Heart right ventricle (tissue), 16 donors: ENCODE measurements at regions not wholly inside any gene's neighbourhood (a gene's known extent, or its start where the extent isn't known, plus 50 kb on each side); places are given as distances from the start of the nearest gene placed in this dataset.

Experiments used
- ATAC-seq, 8 donors: fragments of 200-7000 bp; cut with Tn5 transposase; one replicate each; pipeline ENCODE4 v1.9.1; 2020; ENCODE audit warnings: mild to moderate bottlenecking in 8 of 8, moderate library complexity in 8 of 8, moderate number of reproducible peaks in 1 of 8
- DNase-seq, 2 donors: peaks; one replicate each; pipeline ENCODE4 v3.0.0-alpha.2; 2020
- H3K27ac ChIP-seq, 10 donors: fragments of 200-600 bp; sonication (generic) in 2 of 10; one replicate each; pipeline versions ENCODE4 v1.5.0 to v1.8.0; 2020 to 2022; ENCODE audit warnings: mild to moderate bottlenecking in 3 of 10
- H3K27me3 ChIP-seq, 7 donors: fragments of 200-600 bp; one replicate each; pipeline ENCODE4 v1.8.0; 2021 to 2022; ENCODE audit warnings: mild to moderate bottlenecking in 2 of 7
- H3K36me3 ChIP-seq, 9 donors: fragments of 200-600 bp; sonication (generic) in 1 of 9; one replicate each; pipeline versions ENCODE4 v1.5.0 to v1.8.0; 2020 to 2022; ENCODE audit warnings: mild to moderate bottlenecking in 2 of 9
- H3K4me1 ChIP-seq, 9 donors: fragments of 200-600 bp; sonication (generic) in 1 of 9; one replicate each; pipeline versions ENCODE4 v1.5.0 to v1.8.0; 2020 to 2022; ENCODE audit warnings: mild to moderate bottlenecking in 4 of 9
- H3K4me3 ChIP-seq, 10 donors: fragments of 200-600 bp; sonication (generic) in 2 of 10; one replicate each; pipeline versions ENCODE4 v1.5.0 to v1.8.0; 2020 to 2022; ENCODE audit warnings: mild to moderate bottlenecking in 7 of 10, moderate library complexity in 2 of 10
- H3K9me3 ChIP-seq, 11 donors: fragments of 200-600 bp in 10 of 11; sonication (generic) in 2 of 11; one replicate each; pipeline versions ENCODE4 v1.5.0 to v1.8.0; 2013 to 2022; ENCODE audit warnings: mild to moderate bottlenecking in 2 of 11, control low read depth in 1 of 11, moderate library complexity in 1 of 11
- CTCF ChIP-seq, 9 donors: fragments of 200-600 bp; sonication (generic) in 2 of 9; IDR thresholded peaks; one replicate each; pipeline versions ENCODE4 v1.5.0 to v1.8.0; 2021 to 2022; ENCODE audit warnings: antibody characterized with exemption in 9 of 9, mild to moderate bottlenecking in 5 of 9, moderate library complexity in 1 of 9
- WGBS, 2 donors: extraction: QIAGEN DNeasy Blood & Tissue Kit; methylation state at CpG; one replicate each; pipeline ENCODE4 v1.1.7; 2013; ENCODE audit warnings: inconsistent platforms in 1 of 2; 5-methylcytosine and 5-hydroxymethylcytosine counted together
- intact Hi-C, 10 donors: fragments of 100-400 bp; cut with DNase I; formaldehyde crosslinking; loops; one replicate each; pipeline versions ENCODE4 v1.11.1 to v1.14.2; 2022
- donor health status: Arrhythmogenic right ventricular cardiomyopathy.
- donor health status: ischemic (EF 13 %, LVEDD 7.1; RV severe dilation, severe dysfunction).
- donor health status: healthy with polysubstance abuse.
- donor health status: DM: no; HTN: yes; CAD: no.
- donor health status: DM: no; HTN: no; CAD: no.
- donor health status: ischemic (EF 25% LVEDD 6.9; RV normal size, moderate dysfunction).
- donor health status: ischemic (EF 25% LVEDD 5.7; RV mildly dilated, moderate dysfunction).
- donor health status: healthy.
- donor health status: DM: yes; HTN: yes; CAD: no.
- donor health status: Ischemic cardiomyopathy.
- donor health status: ischemic (EF 35%, LVEDD 5.7; RV mildly dilated, moderate dysfunction).
- donor health status: nonischemic (EF 11% LVEDD 7.7; RV severe dilation, severe dysfunction).
- donor health status: DM: yes; HTN: yes; CAD: no.
- donor health status: PGD.
- donor health status: ischemic (EF 29% LVEDD 5.4; RV normal size, mild dysfunction).
- donor health status: nonischemic (EF 23%, LVEDD 6.1; RV moderate dilation, normal function).

- DNase-seq, result no peak
- peak overlapping the region in 1 of 10 donors; percentile 9 for H3K4me3 ChIP-seq
- peaks cover 0 to 5% (median 0%) of the 10 kb centered on the region in 9 donors for H3K4me1 ChIP-seq
- no peaks in the 10 kb centered on the region for H3K27me3 ChIP-seq
- intact Hi-C loops, result no loop called here
- 78 to 97% methylated on average over 1 of the region's 1 CpG for WGBS, 2 donors
- TF ChIP-seq CTCF (IDR thresholded peaks at IDR 0.05), result no peak
- no peaks in the 10 kb centered on the region for H3K36me3 ChIP-seq
- ATAC-seq, result no peak
- no peaks in the 10 kb centered on the region for H3K9me3 ChIP-seq
- H3K27ac ChIP-seq, result no peak overlapping the region
Measured at GRCh38 chr16:58970775-58971174, 236.7 kb upstream of the GOT2 start.

- TF ChIP-seq CTCF (IDR thresholded peaks at IDR 0.05), result no peak
- H3K27me3 ChIP-seq, result no peaks in the 10 kb centered on the region
- WGBS, 2 donors, result 59 to 72% methylated on average over 3 of the region's 3 CpGs
- no peak overlapping the region for H3K27ac ChIP-seq
- no peaks in the 10 kb centered on the region for H3K36me3 ChIP-seq
- ATAC-seq (no peak), DNase-seq (no peak)
- no peak overlapping the region for H3K4me3 ChIP-seq
- no peaks in the 10 kb centered on the region for H3K4me1 ChIP-seq
- peaks cover 0 to 6% (median 0%) of the 10 kb centered on the region in 11 donors for H3K9me3 ChIP-seq
- intact Hi-C loops, result no loop called here
Measured at GRCh38 chr16:58963479-58963878, 229.4 kb upstream of the GOT2 start.

GRCh38 chr16:58962811-58963210, 228.7 kb upstream of the GOT2 start:
- DNase-seq (no peak), ATAC-seq (no peak)
- Histone ChIP-seq H3K4me3 (no peak overlapping the region), H3K4me1 (no peaks in the 10 kb centered on the region), H3K27me3 (no peaks in the 10 kb centered on the region), H3K9me3 (peaks cover 0 to 6% (median 0%) of the 10 kb centered on the region in 11 donors), H3K27ac (no peak overlapping the region), H3K36me3 (no peaks in the 10 kb centered on the region)
- WGBS, 2 donors, result 84 to 90% methylated on average over 1 of the region's 1 CpG
- intact Hi-C loops, result no loop called here
- TF ChIP-seq CTCF (IDR thresholded peaks at IDR 0.05), result no peak

- Histone ChIP-seq H3K27ac (no peak overlapping the region), H3K9me3 (peaks cover 0 to 6% (median 0%) of the 10 kb centered on the region in 11 donors), H3K4me3 (no peak overlapping the region), H3K36me3 (no peaks in the 10 kb centered on the region), H3K27me3 (no peaks in the 10 kb centered on the region), H3K4me1 (no peaks in the 10 kb centered on the region)
- ATAC-seq (no peak), DNase-seq (no peak)
- 71 to 72% methylated on average over 4 of the region's 4 CpGs for WGBS, 2 donors
- intact Hi-C loops, result no loop called here
- no peak for TF ChIP-seq CTCF (IDR thresholded peaks at IDR 0.05)
Measured at GRCh38 chr16:58960484-58960883, 226.4 kb upstream of the GOT2 start.
